ENCODE measurements at regions not wholly inside any gene's neighbourhood (a gene's known extent, or its start where the extent isn't known, plus 50 kb on each side); places are given as distances from the start of the nearest gene placed in this dataset.

GRCh38 chr4:126468144-126468543 is 1153.4 kb downstream of the FAT4 start:
- TF ChIP-seq EZH2 (IDR thresholded peaks at IDR 0.05; ENCODE audit: insufficient read depth, low read length), result no peak
- TF ChIP-seq CTCF (IDR thresholded peaks at IDR 0.05; ENCODE audit: insufficient read depth, low read depth, low read length), result no peak
